Fibroblast of skin of right biceps (primary cell): ENCODE measurements at regions not wholly inside any gene's neighbourhood (a gene's known extent, or its start where the extent isn't known, plus 50 kb on each side); places are given as distances from the start of the nearest gene placed in this dataset.
"Not testable (repeated sequence)": the region's sequence is repeated elsewhere in the genome, so short reads cannot be mapped to it uniquely, and the experiment has no call there.

Experiments
- DNase-seq: peaks from one replicate; pipeline ENCODE4 v3.0.0-alpha.2; 2013

GRCh38 chr1:87398641-87399040 is 70.0 kb downstream of the LMO4 start:
- DNase-seq = peak; percentile 86

DNA sequence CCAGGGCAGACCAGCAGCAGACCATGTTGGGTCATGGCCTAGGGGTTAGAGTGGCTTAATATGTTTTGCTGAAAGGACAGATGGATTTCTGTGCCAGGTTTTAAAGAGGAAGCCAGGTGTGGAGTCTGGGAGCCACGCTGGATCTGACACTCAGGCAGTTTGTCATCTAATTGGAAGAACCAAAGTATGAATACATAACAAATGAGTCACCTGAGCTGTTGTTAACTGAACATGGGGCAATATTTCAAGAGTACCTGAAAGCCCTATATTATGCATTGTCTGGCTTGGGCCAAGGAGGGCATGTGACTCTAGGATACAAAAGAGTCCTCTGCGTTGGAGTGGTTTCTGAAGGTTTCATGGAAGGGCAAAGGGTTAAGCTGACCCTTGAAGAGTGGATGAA is 70.6 kb downstream of the LMO4 start:
- DNase-seq = peak; percentile 40

DNA sequence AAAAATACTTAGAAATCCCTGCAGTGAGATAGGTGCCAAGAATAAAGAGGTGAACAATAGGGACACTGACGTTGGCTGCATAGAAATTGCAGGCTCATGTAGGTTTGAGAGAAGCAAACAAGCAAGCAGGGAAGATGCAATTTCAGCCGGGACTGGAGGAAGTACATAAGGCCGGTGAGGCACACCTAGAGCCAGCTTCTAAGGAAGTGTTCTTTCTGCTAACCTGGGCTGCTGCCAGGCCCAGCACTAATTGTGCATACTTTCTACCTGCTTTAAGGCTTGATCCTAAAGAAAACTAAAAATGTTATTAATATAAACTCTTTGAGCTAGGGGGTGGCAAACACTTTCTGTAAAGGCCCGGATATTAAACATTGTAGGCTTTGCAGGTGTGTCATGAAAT is 71.0 kb downstream of the LMO4 start:
- DNase-seq = no peak

DNA sequence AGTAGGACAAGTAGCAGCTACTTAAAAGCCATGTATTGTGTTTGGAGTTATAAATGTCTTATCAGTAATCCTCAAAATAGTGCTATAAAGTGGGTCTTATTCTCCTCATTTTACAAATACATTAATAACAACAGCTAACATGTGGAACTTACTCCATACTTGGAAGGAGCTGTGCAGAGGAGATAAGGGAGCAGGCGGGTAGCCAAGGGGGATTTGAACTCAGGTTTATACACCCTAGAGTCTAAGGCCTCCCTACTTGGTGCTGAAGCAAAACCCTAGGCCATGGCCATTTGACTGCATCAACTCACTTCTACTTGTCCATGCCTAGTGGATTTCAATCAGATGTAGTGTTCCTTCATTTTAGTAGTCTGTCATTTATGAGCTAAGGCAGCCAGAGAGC is 72.1 kb downstream of the LMO4 start:
- no peak for DNase-seq

- peak; percentile 95 for DNase-seq
Observed at GRCh38 chr1:87402241-87403002, 73.7 kb downstream of the LMO4 start.

- no peak for DNase-seq
Observed at GRCh38 chr1:87403061-87403820, 74.6 kb downstream of the LMO4 start.

- no peak for DNase-seq
Observed at GRCh38 chr1:87404296-87404695, 75.6 kb downstream of the LMO4 start.

- no peak for DNase-seq
Observed at GRCh38 chr1:87408665-87409248, 80.1 kb downstream of the LMO4 start.

- DNase-seq = no peak
Observed at GRCh38 chr1:87410776-87411480, 82.2 kb downstream of the LMO4 start.

DNA sequence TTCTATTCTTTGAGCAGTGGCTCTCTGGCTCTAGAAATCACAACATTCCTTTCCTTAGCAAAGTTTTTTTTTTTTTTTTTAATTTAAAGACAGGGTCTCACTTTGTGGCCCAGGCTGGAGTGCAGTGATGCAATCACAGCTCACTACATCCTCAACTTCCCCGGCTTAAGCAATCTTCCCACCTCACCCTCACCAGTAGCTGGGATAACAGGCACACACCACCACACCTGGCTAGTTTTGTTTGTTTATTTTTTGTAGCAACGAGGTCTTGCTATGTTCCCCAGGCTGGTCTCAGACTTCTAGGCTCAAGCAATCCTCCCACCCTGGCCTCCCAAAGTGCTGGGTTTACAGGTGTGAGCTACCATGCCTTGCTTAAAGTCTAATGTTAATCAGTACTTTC is 85.2 kb downstream of the LMO4 start:
- DNase-seq = not testable (repeated sequence)

DNA sequence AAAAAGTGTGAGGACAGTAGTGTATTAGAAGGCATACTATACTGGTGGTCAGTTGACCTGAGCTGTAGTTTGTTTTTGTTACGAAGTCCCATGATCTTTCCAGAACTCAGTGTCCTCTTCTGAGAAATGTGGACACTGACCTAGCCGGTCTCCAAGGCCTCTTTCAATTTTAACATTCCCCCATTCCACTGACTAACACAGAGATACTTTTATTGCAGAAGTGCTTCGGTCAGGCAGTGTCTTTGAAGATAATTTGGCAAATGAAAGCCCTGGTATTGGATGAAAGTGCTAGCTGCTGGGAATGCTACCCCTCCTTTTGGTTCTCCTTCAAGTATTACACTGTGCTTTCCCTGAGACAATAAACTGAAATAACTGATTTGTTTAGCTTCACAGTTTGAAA is 89.4 kb downstream of the LMO4 start:
- DNase-seq = no peak

DNA sequence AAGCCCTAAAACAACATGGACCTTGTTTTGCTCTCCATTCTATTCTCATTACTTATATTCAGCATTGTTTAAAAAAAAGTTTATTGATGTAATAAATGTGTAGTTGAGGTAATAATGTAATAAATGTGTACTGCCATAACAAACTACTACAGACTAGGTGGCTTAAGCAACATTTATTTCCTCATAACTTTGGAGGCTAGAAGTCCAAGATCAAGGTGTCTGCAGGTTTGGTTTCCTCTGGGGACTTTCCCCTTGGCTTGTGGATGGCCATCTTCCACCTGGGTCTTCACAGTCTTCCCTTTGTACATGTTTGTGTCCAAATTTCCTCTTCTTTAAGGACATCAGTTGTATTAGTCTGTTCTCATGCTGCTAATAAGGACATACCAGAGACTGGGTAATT is 93.1 kb downstream of the LMO4 start:
- no peak for DNase-seq

GRCh38 chr1:87424541-87424940 is 95.9 kb downstream of the LMO4 start:
- DNase-seq = no peak

GRCh38 chr1:87426463-87427249 is 98.0 kb downstream of the LMO4 start:
- DNase-seq = peak; percentile 72

DNA sequence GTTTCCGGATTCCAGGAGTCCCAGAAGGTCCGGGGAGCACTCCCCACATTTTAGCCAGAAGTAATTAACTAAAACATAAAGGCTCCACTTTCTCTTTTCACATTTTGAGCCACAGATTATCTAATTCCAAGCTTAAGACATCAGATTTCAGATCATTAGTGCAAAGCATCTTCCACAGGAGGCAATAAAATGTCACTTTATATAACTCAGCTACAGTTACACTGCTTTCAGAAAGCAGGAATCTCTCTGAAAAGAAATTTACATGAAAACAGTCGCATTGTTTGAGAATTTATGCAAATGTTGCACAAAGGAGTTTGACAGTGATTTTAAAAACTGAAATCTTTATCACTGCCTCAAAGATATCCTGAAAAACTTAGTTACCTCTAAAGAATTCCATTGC is 99.7 kb downstream of the LMO4 start:
- DNase-seq = no peak

GRCh38 chr1:87428883-87429282 is 100.2 kb downstream of the LMO4 start:
- no peak for DNase-seq

GRCh38 chr1:87432685-87433084 is 104.0 kb downstream of the LMO4 start:
- DNase-seq = no peak

DNA sequence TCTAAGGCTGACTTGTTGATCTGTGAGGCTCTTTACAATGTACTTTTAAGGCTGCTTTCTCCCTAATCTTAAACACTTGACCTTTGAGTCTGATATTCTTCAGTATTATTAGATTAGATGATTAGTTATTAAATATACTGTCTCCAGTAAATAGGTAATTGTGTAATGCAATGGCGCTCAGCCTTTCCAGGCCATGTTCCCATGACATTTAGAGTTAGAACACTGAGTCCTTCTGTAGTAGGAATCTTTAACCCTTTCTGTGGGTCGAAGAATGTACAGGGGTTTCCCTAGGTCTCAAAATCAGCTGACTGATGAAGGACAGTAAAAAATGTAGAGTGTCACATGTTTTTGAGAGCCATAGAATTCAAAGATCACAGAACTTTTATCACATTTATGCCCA is 104.4 kb downstream of the LMO4 start:
- DNase-seq = not testable (repeated sequence)

DNA sequence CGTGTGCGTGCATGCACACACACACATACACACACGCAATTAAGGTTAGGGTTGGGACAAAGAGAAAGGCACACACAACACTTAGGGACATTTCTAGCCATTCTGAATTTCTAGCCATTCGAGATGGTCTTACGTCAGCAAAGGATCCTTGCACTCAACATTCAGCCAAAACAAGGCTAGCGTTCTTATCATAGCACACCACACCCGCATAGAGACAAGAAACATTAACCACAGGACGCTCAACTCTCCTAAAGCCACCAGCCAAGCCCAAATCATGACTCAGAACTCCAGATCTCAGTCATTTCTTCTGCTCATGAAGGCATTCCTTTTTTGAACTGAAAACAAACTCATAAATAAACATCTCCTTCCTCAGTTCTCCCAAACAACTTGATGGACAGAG is 106.8 kb downstream of the LMO4 start:
- DNase-seq = peak; percentile 12

DNA sequence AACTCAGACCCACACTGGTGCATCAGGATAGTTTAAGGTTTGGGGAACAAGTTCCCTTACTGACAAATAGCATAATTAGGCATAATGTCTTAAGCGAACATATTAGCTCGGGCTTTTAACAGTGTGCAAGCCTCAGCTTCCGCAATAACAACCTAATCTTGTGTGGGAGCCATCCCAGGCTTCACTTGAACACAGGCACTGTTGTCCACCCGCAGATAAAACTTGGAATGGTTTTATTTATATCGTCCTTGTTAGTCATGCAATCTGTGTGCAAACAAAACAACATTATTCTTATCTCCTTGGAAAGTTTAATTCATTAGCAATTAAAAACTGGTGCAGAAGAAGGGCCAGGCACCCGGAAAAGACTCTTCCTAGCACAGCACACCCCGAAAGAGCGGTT is 107.4 kb downstream of the LMO4 start:
- DNase-seq = not testable (repeated sequence)

- DNase-seq = no peak
Observed at GRCh38 chr1:87436534-87436933, 107.9 kb downstream of the LMO4 start.

- no peak for DNase-seq
Observed at GRCh38 chr1:87437663-87438295, 109.1 kb downstream of the LMO4 start.
